ENCODE measurements at regions not wholly inside any gene's neighbourhood (a gene's known extent, or its start where the extent isn't known, plus 50 kb on each side); places are given as distances from the start of the nearest gene placed in this dataset.

DNA sequence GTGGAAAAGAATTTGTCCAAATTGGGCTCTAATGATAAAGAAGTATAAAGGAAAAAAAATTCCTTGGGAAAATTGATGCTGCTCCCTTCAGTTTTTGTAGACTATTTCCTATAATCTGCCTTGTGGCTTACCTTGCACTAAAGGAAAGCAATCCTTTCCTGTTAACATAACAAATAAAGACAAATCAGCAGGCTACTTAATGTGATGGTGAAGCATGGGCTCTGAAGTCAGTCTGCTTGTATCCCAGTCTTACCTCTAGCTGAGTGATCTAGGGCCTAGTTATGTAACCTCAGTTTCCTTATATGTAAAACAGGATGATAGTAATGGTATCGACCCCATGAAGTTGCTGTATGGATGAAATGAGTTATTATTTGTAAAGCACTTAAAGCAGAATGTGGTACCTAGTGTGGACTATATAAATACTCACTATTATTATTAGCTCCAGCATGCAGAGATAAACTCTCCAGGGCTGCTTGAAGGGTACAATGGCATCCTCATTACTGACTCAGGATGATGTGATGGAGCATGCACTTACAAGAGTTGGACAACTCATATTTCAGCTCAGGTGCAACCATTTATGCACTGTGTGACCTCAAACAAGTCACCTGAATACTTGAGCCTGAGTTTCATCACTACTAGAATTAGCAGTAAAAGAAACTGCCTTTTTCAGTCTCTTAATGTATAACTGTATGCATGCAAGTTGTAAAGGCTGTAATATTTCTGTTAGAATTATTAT, 156.1 kb downstream of the DKK1 start:
- TF ChIP-seq CTCF (conservative IDR thresholded peaks at IDR 0.05 in 1 of 2, IDR thresholded peaks at IDR 0.05 in 1 of 2; ENCODE audit: extremely low read depth in 1 of 2, insufficient read depth in 1 of 2, low read depth in 1 of 2, low read length in 2 of 2), result no peak
- no peak for TF ChIP-seq EZH2 (IDR thresholded peaks at IDR 0.05; ENCODE audit: borderline replicate concordance, low read length)
